GM21717 (cell line): ENCODE measurements at regions not wholly inside any gene's neighbourhood (a gene's known extent, or its start where the extent isn't known, plus 50 kb on each side); places are given as distances from the start of the nearest gene placed in this dataset.

Experiments used
- ATAC-seq: cut with Tn5 transposase; IDR thresholded peaks from one replicate; pipeline ENCODE4 v1.9.1; 2021; ENCODE audit warnings: mild to moderate bottlenecking, moderate library complexity; ENCODE audit not compliant: unreplicated experiment

- ATAC-seq = no peak
Measured at GRCh38 chr14:55734731-55735130, 154.7 kb downstream of the KTN1 start.

DNA sequence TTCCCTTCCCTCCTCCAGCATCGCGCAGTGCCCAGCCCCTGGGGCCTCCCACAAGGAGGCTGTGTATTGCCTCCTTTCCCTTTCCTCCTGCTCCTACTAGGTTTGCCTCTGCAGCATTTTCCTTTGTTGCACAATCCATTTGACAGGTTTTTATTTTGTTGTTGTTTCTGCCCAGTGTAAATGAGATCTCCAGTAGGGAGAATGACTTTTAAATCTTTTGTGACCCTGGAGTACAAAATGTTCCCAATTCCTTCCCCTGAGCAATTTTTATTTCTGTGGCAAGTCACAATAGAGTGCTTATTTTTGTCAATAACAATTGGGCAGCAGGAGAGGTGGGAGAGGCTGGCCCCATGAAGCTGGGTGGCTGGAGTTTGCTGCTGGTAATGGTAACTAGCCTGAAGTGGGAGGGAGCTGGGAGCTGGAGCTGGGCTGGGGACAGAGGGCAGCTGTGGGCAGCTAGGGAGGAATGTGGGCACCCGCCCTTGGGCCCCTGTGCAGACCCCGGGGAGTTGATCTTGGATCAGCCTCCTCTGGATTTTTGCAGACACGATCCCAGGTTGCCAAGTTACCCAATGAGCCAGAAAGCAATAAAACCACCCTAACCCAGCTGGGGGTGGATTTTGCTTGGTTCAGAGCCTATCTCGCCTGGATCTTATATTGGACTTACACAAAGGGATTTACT, 160.1 kb downstream of the KTN1 start:
- no peak for ATAC-seq

DNA sequence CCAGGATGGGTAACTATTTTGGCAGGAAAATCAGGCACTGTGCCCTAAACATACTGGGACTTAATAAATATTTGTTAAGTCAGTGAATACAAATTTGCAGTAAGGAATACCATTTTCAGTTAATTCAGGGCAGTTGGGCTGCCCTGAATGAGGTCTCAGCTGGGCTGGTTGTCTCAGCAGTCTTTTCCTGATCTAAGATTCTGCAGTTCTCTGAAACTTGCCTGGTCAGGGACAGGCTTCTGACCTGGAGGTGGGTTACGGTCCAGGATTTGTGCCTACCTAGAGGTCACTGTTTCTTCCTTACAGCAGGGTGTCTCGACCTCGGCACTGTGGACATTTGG, 160.6 kb downstream of the KTN1 start:
- ATAC-seq = no peak

- no peak for ATAC-seq
Measured at GRCh38 chr14:55741240-55741639, 161.2 kb downstream of the KTN1 start.

DNA sequence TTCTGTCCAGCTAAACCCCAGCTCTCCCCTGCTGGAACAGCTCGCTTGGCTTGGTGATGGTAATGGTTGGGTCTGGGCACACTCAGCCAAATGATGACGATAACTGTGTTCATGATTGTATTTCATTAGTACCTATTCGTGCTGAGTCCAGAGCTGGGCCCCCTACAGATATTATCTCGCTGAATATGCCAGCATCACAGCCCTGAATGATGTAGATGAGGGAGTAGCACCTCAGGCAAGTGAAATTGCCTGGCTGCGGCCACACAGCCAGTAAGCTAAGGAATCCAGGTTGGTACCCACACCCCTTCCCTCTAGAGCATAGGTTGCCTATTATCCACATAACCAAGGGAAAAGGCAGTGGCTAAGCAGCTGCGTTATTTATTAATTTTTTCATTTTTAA, 163.5 kb downstream of the KTN1 start:
- no peak for ATAC-seq

DNA sequence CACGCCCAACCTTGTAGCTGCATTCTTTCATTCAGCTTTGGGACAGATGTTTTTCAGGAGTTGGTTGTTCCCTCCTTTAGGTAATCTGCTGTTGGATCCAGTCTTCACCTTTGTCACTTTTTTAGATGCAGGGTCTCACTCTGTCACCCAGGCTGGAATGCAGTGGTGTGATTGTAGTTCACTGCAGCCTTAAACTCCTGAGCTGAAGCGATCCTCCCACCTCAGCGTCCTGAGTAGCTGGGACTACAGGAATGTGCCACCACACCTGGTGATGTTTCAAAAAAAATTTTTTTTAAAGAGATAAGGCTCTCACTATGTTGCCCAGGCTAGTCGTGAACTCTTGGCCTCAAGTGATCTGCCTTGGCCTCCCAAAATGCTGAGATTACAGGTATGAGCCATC, 164.3 kb downstream of the KTN1 start:
- ATAC-seq = no peak

DNA sequence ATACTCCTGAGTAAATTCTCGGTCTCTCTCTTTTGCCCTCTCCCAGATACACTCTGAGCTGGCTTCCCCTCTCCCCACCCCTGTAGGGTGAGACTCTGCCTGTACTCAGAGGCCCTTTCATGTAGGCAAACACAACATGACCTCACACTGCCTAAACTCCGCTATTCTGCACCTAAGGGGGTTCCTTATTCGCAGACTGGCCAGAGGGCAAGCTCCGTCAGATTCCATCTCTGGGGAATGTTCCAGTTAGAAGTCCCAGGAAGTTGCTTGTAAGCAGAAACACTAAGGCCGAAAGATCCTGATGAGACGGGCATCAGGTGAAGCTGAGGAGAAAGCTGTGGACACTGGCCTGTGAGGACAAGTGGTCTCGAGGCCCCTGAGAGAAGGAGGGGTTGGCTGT, 165.9 kb downstream of the KTN1 start:
- ATAC-seq = no peak

DNA sequence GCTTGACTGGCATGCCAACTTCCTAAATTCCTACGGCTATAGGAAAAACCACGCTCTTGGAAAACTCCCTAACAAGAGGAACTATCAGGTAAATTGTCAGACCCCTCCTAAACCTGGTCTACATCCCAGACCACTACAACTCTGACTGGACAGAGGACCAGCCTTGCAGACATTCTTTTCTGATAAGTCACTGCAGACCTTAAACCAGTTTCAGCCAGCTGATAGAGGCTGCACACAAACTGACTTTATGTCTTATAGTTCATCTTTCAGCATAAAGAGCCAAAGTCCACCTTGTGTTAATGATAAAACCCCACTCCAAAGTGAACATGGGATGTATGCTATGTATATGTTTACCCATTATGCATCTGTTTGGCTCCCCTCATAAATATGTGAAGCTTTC, 166.6 kb downstream of the KTN1 start:
- no peak for ATAC-seq

GRCh38 chr14:55747186-55747585, 167.2 kb downstream of the KTN1 start:
- ATAC-seq = no peak

- no peak for ATAC-seq
Measured at GRCh38 chr14:55749201-55749812, 169.3 kb downstream of the KTN1 start.

DNA sequence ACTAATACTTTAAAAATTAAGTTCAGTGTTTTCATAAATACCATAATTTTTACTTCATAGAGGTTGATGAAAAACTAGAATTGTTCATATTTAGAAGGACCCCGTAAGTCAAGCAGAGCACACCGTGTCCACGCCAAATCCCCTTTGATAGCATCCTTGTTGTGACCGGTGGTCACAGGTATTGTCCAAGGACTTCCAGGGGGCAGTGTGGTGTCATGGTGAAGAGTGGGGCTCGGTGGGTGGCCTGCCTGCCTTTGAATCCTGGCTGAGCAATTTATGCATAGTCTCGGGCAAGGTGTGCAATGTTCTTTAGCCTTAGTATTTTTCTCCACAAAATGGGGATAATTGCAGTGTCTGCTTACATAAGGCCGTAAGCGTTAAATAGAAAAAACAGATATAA, 169.9 kb downstream of the KTN1 start:
- ATAC-seq = no peak

DNA sequence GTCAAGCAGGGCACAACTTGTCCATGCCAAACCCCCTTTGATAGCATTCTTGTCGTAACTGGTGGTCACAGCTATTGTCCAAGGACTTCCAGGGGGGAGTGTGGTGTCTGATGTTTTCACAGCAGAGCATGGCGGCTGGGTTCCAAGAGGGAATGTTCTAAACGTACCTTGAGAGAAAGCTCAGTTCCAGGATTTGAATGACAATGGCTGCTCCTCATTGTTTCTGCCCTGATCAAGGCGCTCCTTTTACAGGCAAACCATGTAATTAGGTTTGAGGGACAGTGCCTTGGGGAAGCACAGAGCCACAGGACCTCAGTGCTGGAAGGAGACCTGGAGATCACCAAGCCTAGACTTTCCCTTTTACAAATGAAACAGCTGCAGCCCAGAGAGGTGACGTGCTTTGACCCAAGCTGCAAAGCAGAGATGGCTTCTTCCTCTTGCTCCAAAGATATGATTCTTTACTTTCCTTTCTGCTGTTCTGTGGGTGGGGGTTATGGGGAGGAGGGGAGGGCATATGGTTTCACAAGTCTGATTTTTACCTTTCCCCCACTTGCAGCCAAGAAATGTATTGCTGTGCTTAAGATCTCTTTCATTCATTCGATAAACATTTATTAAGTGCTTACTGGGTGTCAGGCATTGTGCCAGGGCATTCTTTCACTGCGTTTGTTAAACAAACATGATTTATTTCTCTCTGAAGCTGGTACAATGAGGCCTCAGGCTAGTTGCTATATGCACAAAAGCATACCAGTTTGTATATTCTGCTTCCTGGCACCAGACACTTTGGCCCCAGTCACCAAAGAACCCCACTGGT, 172.8 kb downstream of the KTN1 start:
- no peak for ATAC-seq

GRCh38 chr14:55754471-55754870, 174.5 kb downstream of the KTN1 start:
- no peak for ATAC-seq

- ATAC-seq = no peak
Measured at GRCh38 chr14:55754871-55755270, 174.9 kb downstream of the KTN1 start.

DNA sequence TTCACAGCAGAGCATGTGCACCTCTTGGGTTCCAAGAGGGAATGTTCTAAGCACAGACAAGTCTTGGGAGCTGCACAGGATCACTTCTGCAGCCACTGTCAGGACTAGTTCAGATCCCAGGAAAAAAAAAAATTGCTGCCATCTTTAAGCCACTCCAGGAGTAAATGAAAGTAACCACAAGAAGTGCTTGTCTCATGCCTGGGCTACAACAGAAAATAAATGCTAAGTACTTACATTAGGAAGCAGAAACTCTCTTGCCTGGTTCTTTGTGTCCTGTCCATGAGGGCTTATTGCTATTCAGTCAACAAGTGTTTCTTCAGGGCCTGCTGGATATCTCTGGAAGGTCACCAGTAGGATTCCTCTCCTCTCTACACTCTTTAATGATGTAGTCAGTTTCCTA, 176.1 kb downstream of the KTN1 start:
- ATAC-seq = no peak

DNA sequence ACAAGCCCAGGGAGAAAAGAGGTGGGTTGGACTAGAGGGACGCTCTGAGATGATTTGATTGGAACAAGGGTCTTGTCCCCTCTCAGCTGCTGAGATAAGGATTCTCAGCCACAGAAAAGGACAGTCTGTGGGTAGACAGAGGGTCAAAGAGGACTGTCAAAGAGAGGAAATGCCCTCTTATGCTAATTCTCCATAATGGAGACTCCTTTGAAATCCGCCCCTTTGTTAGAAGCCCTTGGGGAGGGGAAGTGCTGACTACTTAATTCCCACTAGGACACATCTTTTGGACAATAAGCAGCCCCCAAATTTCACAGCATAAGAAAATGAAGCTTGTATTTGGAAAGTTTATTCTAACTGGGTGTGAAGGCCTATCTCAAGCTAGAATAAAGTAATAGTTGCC, 176.6 kb downstream of the KTN1 start:
- no peak for ATAC-seq

DNA sequence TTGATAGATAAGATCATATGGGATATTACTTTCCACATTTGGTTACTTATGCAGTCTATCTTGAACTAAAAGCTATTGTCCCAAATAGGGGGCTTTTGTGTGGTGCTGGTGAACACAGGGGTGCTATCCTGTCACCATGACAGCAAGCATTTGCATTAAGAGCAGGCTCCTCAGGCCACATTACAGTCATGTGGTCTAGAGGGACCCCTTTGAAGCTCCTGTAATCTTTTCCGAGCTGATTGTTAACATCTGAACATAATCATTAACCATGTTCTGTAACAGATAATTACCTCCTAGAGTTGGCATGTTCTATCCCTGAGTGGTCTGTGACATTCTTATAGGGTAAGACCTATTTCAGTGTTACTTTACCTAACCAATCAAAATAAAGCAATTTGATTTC, 178.8 kb downstream of the KTN1 start:
- no peak for ATAC-seq

GRCh38 chr14:55760789-55761566, 181.0 kb downstream of the KTN1 start:
- ATAC-seq = no peak

- ATAC-seq = no peak
Measured at GRCh38 chr14:55761651-55762050, 181.6 kb downstream of the KTN1 start.

GRCh38 chr14:55762595-55763232, 182.7 kb downstream of the KTN1 start:
- no peak for ATAC-seq

DNA sequence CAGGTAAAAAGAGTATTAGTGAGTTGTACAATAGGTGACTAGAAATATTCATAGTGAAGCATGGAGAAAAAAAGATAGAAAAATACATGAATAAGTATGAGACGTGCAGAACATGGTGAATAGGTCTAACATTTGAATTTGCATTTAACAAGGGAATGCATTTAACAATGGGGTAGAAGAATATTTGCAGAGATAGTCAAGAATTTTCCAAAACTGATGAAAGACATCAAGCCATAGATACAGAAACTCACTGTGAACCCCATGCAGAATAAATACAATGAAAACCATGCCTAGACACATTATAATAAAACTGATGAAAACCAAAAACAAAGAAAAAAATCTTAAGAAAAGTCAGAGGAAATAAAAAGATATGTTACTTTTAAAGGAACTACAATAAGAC, 184.8 kb downstream of the KTN1 start:
- ATAC-seq = no peak
